ENCODE measurements at regions not wholly inside any gene's neighbourhood (a gene's known extent, or its start where the extent isn't known, plus 50 kb on each side); places are given as distances from the start of the nearest gene placed in this dataset.

- DNase-seq (ENCODE audit: insufficient read length, low spot score, missing footprints): no peak
- H3K36me3 ChIP-seq (ENCODE audit: insufficient read depth, low read length): no peaks in the 10 kb centered on the region
- no peak overlapping the region for H3K4me3 ChIP-seq (ENCODE audit: insufficient read depth, low read length)
- no peaks in the 10 kb centered on the region for H3K27me3 ChIP-seq (ENCODE audit: insufficient read depth, low read length)
- H4K20me1 ChIP-seq (ENCODE audit: insufficient read depth, low read length): no peaks in the 10 kb centered on the region
- H2AFZ ChIP-seq (ENCODE audit: low read length): no peak overlapping the region
- H3K27ac ChIP-seq (ENCODE audit: low read depth, low read length): no peak overlapping the region
- peaks cover 11% of the 10 kb centered on the region for H3K4me1 ChIP-seq (ENCODE audit: insufficient read depth, low read length)
- no peaks in the 10 kb centered on the region for H3K79me2 ChIP-seq (ENCODE audit: insufficient read depth, low read length)
- H3K4me2 ChIP-seq (ENCODE audit: insufficient read depth, low read length): no peak overlapping the region
- TF ChIP-seq, protein P1, sequence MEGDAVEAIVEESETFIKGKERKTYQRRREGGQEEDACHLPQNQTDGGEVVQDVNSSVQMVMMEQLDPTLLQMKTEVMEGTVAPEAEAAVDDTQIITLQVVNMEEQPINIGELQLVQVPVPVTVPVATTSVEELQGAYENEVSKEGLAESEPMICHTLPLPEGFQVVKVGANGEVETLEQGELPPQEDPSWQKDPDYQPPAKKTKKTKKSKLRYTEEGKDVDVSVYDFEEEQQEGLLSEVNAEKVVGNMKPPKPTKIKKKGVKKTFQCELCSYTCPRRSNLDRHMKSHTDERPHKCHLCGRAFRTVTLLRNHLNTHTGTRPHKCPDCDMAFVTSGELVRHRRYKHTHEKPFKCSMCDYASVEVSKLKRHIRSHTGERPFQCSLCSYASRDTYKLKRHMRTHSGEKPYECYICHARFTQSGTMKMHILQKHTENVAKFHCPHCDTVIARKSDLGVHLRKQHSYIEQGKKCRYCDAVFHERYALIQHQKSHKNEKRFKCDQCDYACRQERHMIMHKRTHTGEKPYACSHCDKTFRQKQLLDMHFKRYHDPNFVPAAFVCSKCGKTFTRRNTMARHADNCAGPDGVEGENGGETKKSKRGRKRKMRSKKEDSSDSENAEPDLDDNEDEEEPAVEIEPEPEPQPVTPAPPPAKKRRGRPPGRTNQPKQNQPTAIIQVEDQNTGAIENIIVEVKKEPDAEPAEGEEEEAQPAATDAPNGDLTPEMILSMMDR (IDR thresholded peaks at IDR 0.05; ENCODE audit: extremely low read depth, low read depth, low read length): no peak
- H3K9me3 ChIP-seq (ENCODE audit: low read depth, low read length): no peaks in the 10 kb centered on the region
These were observed 112.6 kb upstream of the ARHGAP5 start for GRCh38 chr14:31964490-31964889.

- Histone ChIP-seq H3K36me3 (ENCODE audit: insufficient read depth, low read length) (no peaks in the 10 kb centered on the region), H3K4me2 (ENCODE audit: insufficient read depth, low read length) (no peak overlapping the region), H3K4me3 (ENCODE audit: insufficient read depth, low read length) (no peak overlapping the region), H2AFZ (ENCODE audit: low read length) (peak overlapping the region; percentile 9), H4K20me1 (ENCODE audit: insufficient read depth, low read length) (no peaks in the 10 kb centered on the region), H3K27ac (ENCODE audit: low read depth, low read length) (no peak overlapping the region), H3K4me1 (ENCODE audit: insufficient read depth, low read length) (peaks cover 11% of the 10 kb centered on the region), H3K27me3 (ENCODE audit: insufficient read depth, low read length) (no peaks in the 10 kb centered on the region), H3K9me3 (ENCODE audit: low read depth, low read length) (no peaks in the 10 kb centered on the region), H3K79me2 (ENCODE audit: insufficient read depth, low read length) (no peaks in the 10 kb centered on the region)
- DNase-seq (ENCODE audit: insufficient read length, low spot score, missing footprints): no peak
- TF ChIP-seq, protein P1 (IDR thresholded peaks at IDR 0.05; ENCODE audit: extremely low read depth, low read depth, low read length): no peak
These were observed 111.9 kb upstream of the ARHGAP5 start for GRCh38 chr14:31965071-31965734.

GRCh38 chr14:31965735-31966598, 111.1 kb upstream of the ARHGAP5 start:
- H3K4me3 ChIP-seq (ENCODE audit: insufficient read depth, low read length): no peak overlapping the region
- H3K36me3 ChIP-seq (ENCODE audit: insufficient read depth, low read length): no peaks in the 10 kb centered on the region
- H2AFZ ChIP-seq (ENCODE audit: low read length): peak overlapping the region; percentile 21
- H3K4me2 ChIP-seq (ENCODE audit: insufficient read depth, low read length): peak overlapping the region; percentile 34
- TF ChIP-seq, protein P1 (IDR thresholded peaks at IDR 0.05; ENCODE audit: extremely low read depth, low read depth, low read length): no peak
- H3K27me3 ChIP-seq (ENCODE audit: insufficient read depth, low read length): no peaks in the 10 kb centered on the region
- peak; percentile 76 for DNase-seq (ENCODE audit: insufficient read length, low spot score, missing footprints)
- no peak overlapping the region for H3K27ac ChIP-seq (ENCODE audit: low read depth, low read length)
- H3K79me2 ChIP-seq (ENCODE audit: insufficient read depth, low read length): no peaks in the 10 kb centered on the region
- no peaks in the 10 kb centered on the region for H3K9me3 ChIP-seq (ENCODE audit: low read depth, low read length)
- peaks cover 11% of the 10 kb centered on the region for H3K4me1 ChIP-seq (ENCODE audit: insufficient read depth, low read length)
- no peaks in the 10 kb centered on the region for H4K20me1 ChIP-seq (ENCODE audit: insufficient read depth, low read length)
